ENCODE measurements at regions not wholly inside any gene's neighbourhood (a gene's known extent, or its start where the extent isn't known, plus 50 kb on each side); places are given as distances from the start of the nearest gene placed in this dataset.

- DNase-seq (ENCODE audit: unreplicated experiment) = peak; percentile 3
- Mint-ChIP-seq H3K27ac (ENCODE audit: low read depth, unreplicated experiment) (no peak overlapping the region), H3K36me3 (ENCODE audit: insufficient read depth, unreplicated experiment) (no peaks in the 10 kb centered on the region), H3K9me3 (ENCODE audit: unreplicated experiment) (no peaks in the 10 kb centered on the region), H3K4me1 (ENCODE audit: insufficient read depth, unreplicated experiment) (peaks cover 16% of the 10 kb centered on the region), H3K27me3 (ENCODE audit: insufficient read depth, unreplicated experiment) (no peaks in the 10 kb centered on the region), H3K4me3 (ENCODE audit: unreplicated experiment) (no peak overlapping the region)
- POLR2A ChIA-PET = no interaction called here
- intact Hi-C loops (cut with micrococcal nuclease) = no loop called here
- CTCF ChIA-PET = interaction anchor here (0.8 kb wide), 1 partner anchor 87 kb away, joined by 3 read pairs; no protein-coding TSS in a partner anchor
- BruUV-seq (replicated peaks) = no TSS peak
- TF ChIP-seq CTCF (IDR thresholded peaks at IDR 0.05; ENCODE audit: unreplicated experiment) = no peak
These were observed 1227.8 kb upstream of the SORCS1 start for GRCh38 chr10:108392286-108392685.

- BruUV-seq (replicated peaks) = no TSS peak
- H3K9me3 Mint-ChIP-seq (ENCODE audit: unreplicated experiment) = no peaks in the 10 kb centered on the region
- no peak for TF ChIP-seq CTCF (IDR thresholded peaks at IDR 0.05; ENCODE audit: unreplicated experiment)
- intact Hi-C loops (cut with micrococcal nuclease) = no loop called here
- H3K4me1 Mint-ChIP-seq (ENCODE audit: insufficient read depth, unreplicated experiment) = peaks cover 17% of the 10 kb centered on the region
- ChIA-PET CTCF (no interaction called here), POLR2A (no interaction called here)
- no peaks in the 10 kb centered on the region for H3K36me3 Mint-ChIP-seq (ENCODE audit: insufficient read depth, unreplicated experiment)
- no peak overlapping the region for H3K27ac Mint-ChIP-seq (ENCODE audit: low read depth, unreplicated experiment)
- no peak overlapping the region for H3K4me3 Mint-ChIP-seq (ENCODE audit: unreplicated experiment)
- H3K27me3 Mint-ChIP-seq (ENCODE audit: insufficient read depth, unreplicated experiment) = no peaks in the 10 kb centered on the region
- no peak for DNase-seq (ENCODE audit: unreplicated experiment)
These were observed 1224.2 kb upstream of the SORCS1 start for GRCh38 chr10:108388706-108389105.

GRCh38 chr10:108385963-108386362, 1221.5 kb upstream of the SORCS1 start:
- TF ChIP-seq CTCF (IDR thresholded peaks at IDR 0.05; ENCODE audit: unreplicated experiment) = no peak
- peaks cover 9% of the 10 kb centered on the region for H3K4me1 Mint-ChIP-seq (ENCODE audit: insufficient read depth, unreplicated experiment)
- BruUV-seq (replicated peaks) = no TSS peak
- POLR2A ChIA-PET = no interaction called here
- CTCF ChIA-PET = interaction anchor here (0.6 kb wide), 2 partner anchors 59 to 182 kb away, joined by 3 to 4 read pairs; no protein-coding TSS in a partner anchor
- intact Hi-C loops (cut with micrococcal nuclease) = no loop called here
- H3K27me3 Mint-ChIP-seq (ENCODE audit: insufficient read depth, unreplicated experiment) = no peaks in the 10 kb centered on the region
- H3K27ac Mint-ChIP-seq (ENCODE audit: low read depth, unreplicated experiment) = no peak overlapping the region
- no peaks in the 10 kb centered on the region for H3K9me3 Mint-ChIP-seq (ENCODE audit: unreplicated experiment)
- DNase-seq (ENCODE audit: unreplicated experiment) = peak; percentile 8
- H3K4me3 Mint-ChIP-seq (ENCODE audit: unreplicated experiment) = no peak overlapping the region
- no peaks in the 10 kb centered on the region for H3K36me3 Mint-ChIP-seq (ENCODE audit: insufficient read depth, unreplicated experiment)

- no peak for DNase-seq (ENCODE audit: unreplicated experiment)
- intact Hi-C loops (cut with micrococcal nuclease) = no loop called here
- POLR2A ChIA-PET = no interaction called here
- H3K36me3 Mint-ChIP-seq (ENCODE audit: insufficient read depth, unreplicated experiment) = no peaks in the 10 kb centered on the region
- BruUV-seq (replicated peaks) = no TSS peak
- TF ChIP-seq CTCF (IDR thresholded peaks at IDR 0.05; ENCODE audit: unreplicated experiment) = no peak
- no peaks in the 10 kb centered on the region for H3K9me3 Mint-ChIP-seq (ENCODE audit: unreplicated experiment)
- no peak overlapping the region for H3K4me3 Mint-ChIP-seq (ENCODE audit: unreplicated experiment)
- no peak overlapping the region for H3K27ac Mint-ChIP-seq (ENCODE audit: low read depth, unreplicated experiment)
- CTCF ChIA-PET = no interaction called here
- peaks cover 9% of the 10 kb centered on the region for H3K4me1 Mint-ChIP-seq (ENCODE audit: insufficient read depth, unreplicated experiment)
- no peaks in the 10 kb centered on the region for H3K27me3 Mint-ChIP-seq (ENCODE audit: insufficient read depth, unreplicated experiment)
These were observed 1219.9 kb upstream of the SORCS1 start for GRCh38 chr10:108384378-108384777.

Data from MCF 10A (cell line).